Naive B cell (primary cell): ENCODE measurements at regions not wholly inside any gene's neighbourhood (a gene's known extent, or its start where the extent isn't known, plus 50 kb on each side); places are given as distances from the start of the nearest gene placed in this dataset.
A peak's percentile ranks its signal among the peaks of the same experiment; 100 is the strongest.

Experiments used
- ATAC-seq, 2 donors: fragments of 150-1000 bp; cut with Tn5 transposase; 2 replicates each; pipeline ENCODE4 v1.10.0; 2021; ENCODE audit warnings: low read depth in 2 of 2, mild to moderate bottlenecking in 2 of 2, moderate library complexity in 2 of 2
- DNase-seq: peaks from one replicate; pipeline ENCODE4 v3.0.0; 2022
- H3K27ac Mint-ChIP-seq, 6 donors: one replicate each; pipeline ENCODE4 v1.8.0; 2020 to 2022; ENCODE audit warnings: mild to moderate bottlenecking in 6 of 6, mixed read lengths in 6 of 6, moderate library complexity in 5 of 6, inconsistent platforms in 2 of 6
- H3K27me3 Mint-ChIP-seq, 3 donors: one replicate each; pipeline ENCODE4 v1.8.0; 2021 to 2022; ENCODE audit warnings: mixed read lengths in 3 of 3, mild to moderate bottlenecking in 1 of 3
- H3K36me3 Mint-ChIP-seq, 2 donors: one replicate each; pipeline ENCODE4 v1.8.0; 2020 to 2022; ENCODE audit warnings: mixed read lengths in 2 of 2, inconsistent platforms in 1 of 2, mild to moderate bottlenecking in 1 of 2
- H3K4me1 Mint-ChIP-seq, 3 donors: one replicate each; pipeline ENCODE4 v1.8.0; 2020 to 2022; ENCODE audit warnings: mixed read lengths in 3 of 3, inconsistent platforms in 1 of 3, mild to moderate bottlenecking in 1 of 3, moderate library complexity in 1 of 3
- H3K4me3 Mint-ChIP-seq, 8 donors: one replicate each; pipeline ENCODE4 v1.8.0; 2020 to 2022; ENCODE audit warnings: mild to moderate bottlenecking in 8 of 8, mixed read lengths in 8 of 8, moderate library complexity in 8 of 8, inconsistent platforms in 2 of 8
- H3K9me3 Mint-ChIP-seq, 7 donors: one replicate each; pipeline ENCODE4 v1.8.0; 2020 to 2022; ENCODE audit warnings: mixed read lengths in 7 of 7, mild to moderate bottlenecking in 5 of 7, inconsistent platforms in 2 of 7, moderate library complexity in 1 of 7

GRCh38 chr20:12815778-12816408 lies 192.9 kb upstream of the SPTLC3 start:
- no peak overlapping the region for H3K4me3 Mint-ChIP-seq
- ATAC-seq (no peak), DNase-seq (no peak)
- H3K27me3 Mint-ChIP-seq: no peaks in the 10 kb centered on the region
- peaks cover 2 to 18% (median 8%) of the 10 kb centered on the region in 7 donors for H3K9me3 Mint-ChIP-seq
- no peak overlapping the region for H3K27ac Mint-ChIP-seq
- H3K4me1 Mint-ChIP-seq: no peaks in the 10 kb centered on the region
- H3K36me3 Mint-ChIP-seq: no peaks in the 10 kb centered on the region

GRCh38 chr20:12821249-12821648 lies 187.5 kb upstream of the SPTLC3 start:
- no peaks in the 10 kb centered on the region for H3K27me3 Mint-ChIP-seq
- no peak for ATAC-seq
- no peak overlapping the region for H3K27ac Mint-ChIP-seq
- H3K36me3 Mint-ChIP-seq: no peaks in the 10 kb centered on the region
- DNase-seq: no peak
- no peak overlapping the region for H3K4me3 Mint-ChIP-seq
- H3K9me3 Mint-ChIP-seq: peaks cover 0 to 10% (median 0%) of the 10 kb centered on the region in 7 donors
- H3K4me1 Mint-ChIP-seq: no peaks in the 10 kb centered on the region

- H3K27me3 Mint-ChIP-seq: no peaks in the 10 kb centered on the region
- no peak overlapping the region for H3K4me3 Mint-ChIP-seq
- H3K27ac Mint-ChIP-seq: no peak overlapping the region
- no peak for DNase-seq
- H3K4me1 Mint-ChIP-seq: no peaks in the 10 kb centered on the region
- H3K36me3 Mint-ChIP-seq: no peaks in the 10 kb centered on the region
- peaks cover 0 to 6% (median 0%) of the 10 kb centered on the region in 7 donors for H3K9me3 Mint-ChIP-seq
- no peak for ATAC-seq
Measured at GRCh38 chr20:12823734-12824133, 185.0 kb upstream of the SPTLC3 start.

DNA sequence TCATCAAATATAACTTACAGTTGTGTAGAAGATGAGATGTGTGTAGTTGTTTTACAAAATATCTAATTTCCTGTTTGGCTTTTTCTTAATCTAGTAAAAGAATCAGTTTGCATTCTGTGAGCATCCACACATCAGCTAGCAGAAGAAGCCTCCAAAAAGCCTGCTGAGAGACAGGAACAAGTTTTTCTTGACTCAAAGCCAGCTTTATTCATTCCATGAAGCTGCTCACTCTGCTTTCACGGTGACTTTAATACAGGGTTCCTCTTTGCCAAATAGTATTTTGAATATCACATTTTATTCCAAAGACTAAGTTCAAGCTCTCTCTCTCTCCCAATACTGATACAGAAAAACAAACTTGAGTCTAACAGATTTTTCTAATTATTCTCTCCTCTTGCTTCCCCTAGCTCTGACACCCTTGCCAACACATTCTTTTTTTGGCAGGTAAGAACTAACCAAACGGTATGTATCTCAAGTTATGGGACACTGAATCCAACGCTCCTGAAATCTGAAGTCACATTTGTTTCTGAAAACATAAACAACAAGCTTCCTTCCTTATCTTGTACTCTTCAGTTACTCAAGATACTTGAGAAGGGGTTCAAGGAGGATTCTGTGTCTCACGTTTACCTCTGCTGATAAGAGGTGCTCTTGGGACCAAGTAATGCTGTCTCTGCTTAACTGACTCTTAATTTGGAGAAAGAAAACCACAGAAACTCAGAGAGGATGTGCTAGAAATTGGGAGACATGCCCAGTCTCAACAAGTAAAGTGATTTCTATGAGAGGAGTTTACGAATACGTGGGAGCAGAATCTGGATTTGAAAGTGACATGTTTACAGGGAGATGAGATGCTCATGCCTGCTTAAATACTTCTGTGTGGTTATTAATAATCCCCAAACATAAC lies 184.2 kb upstream of the SPTLC3 start:
- H3K27me3 Mint-ChIP-seq: no peaks in the 10 kb centered on the region
- DNase-seq (no peak), ATAC-seq (no peak)
- peaks cover 0 to 6% (median 0%) of the 10 kb centered on the region in 7 donors for H3K9me3 Mint-ChIP-seq
- H3K36me3 Mint-ChIP-seq: no peaks in the 10 kb centered on the region
- H3K4me1 Mint-ChIP-seq: no peaks in the 10 kb centered on the region
- peak overlapping the region in 1 of 6 donors; percentile 2 for H3K27ac Mint-ChIP-seq
- no peak overlapping the region for H3K4me3 Mint-ChIP-seq

GRCh38 chr20:12825226-12825595 lies 183.6 kb upstream of the SPTLC3 start:
- ATAC-seq: no peak
- no peak overlapping the region for H3K4me3 Mint-ChIP-seq
- no peaks in the 10 kb centered on the region for H3K36me3 Mint-ChIP-seq
- no peak for DNase-seq
- H3K4me1 Mint-ChIP-seq: no peaks in the 10 kb centered on the region
- no peak overlapping the region for H3K27ac Mint-ChIP-seq
- H3K27me3 Mint-ChIP-seq: no peaks in the 10 kb centered on the region
- H3K9me3 Mint-ChIP-seq: peaks cover 0 to 6% (median 0%) of the 10 kb centered on the region in 7 donors

- Mint-ChIP-seq H3K9me3 (peaks cover 0 to 3% (median 0%) of the 10 kb centered on the region in 7 donors), H3K27me3 (no peaks in the 10 kb centered on the region), H3K36me3 (no peaks in the 10 kb centered on the region), H3K4me3 (no peak overlapping the region), H3K4me1 (no peaks in the 10 kb centered on the region), H3K27ac (no peak overlapping the region)
- ATAC-seq (no peak), DNase-seq (no peak)
Measured at GRCh38 chr20:12827816-12828385, 180.9 kb upstream of the SPTLC3 start.

DNA sequence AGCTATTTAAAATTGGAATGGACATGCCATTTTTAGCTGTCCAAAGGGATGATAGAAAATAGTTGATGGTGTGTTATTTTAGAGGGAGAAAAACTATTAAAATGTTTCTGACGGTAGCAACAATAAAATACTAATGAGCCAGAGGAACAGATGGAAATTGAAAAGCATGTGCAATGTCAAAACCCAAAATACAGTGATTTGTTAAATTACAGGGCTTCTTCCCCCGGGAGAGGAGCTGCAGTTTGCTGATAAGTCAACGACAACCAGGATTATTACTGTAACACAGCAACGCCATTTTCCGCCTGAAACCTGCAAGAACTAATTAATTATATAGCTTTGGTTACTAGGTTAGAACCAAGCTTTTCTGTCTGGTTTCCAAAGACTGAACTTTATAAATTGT lies 179.6 kb upstream of the SPTLC3 start:
- H3K4me1 Mint-ChIP-seq: no peaks in the 10 kb centered on the region
- DNase-seq (no peak), ATAC-seq (no peak)
- H3K9me3 Mint-ChIP-seq: no peaks in the 10 kb centered on the region
- H3K27me3 Mint-ChIP-seq: no peaks in the 10 kb centered on the region
- H3K4me3 Mint-ChIP-seq: no peak overlapping the region
- H3K27ac Mint-ChIP-seq: no peak overlapping the region
- no peaks in the 10 kb centered on the region for H3K36me3 Mint-ChIP-seq

GRCh38 chr20:12833861-12834260 lies 174.9 kb upstream of the SPTLC3 start:
- no peak overlapping the region for H3K4me3 Mint-ChIP-seq
- H3K27me3 Mint-ChIP-seq: no peaks in the 10 kb centered on the region
- H3K4me1 Mint-ChIP-seq: no peaks in the 10 kb centered on the region
- no peak overlapping the region for H3K27ac Mint-ChIP-seq
- DNase-seq (no peak), ATAC-seq (no peak)
- H3K36me3 Mint-ChIP-seq: no peaks in the 10 kb centered on the region
- H3K9me3 Mint-ChIP-seq: no peaks in the 10 kb centered on the region

GRCh38 chr20:12835999-12836398 lies 172.8 kb upstream of the SPTLC3 start:
- H3K27me3 Mint-ChIP-seq: no peaks in the 10 kb centered on the region
- no peak overlapping the region for H3K4me3 Mint-ChIP-seq
- H3K9me3 Mint-ChIP-seq: no peaks in the 10 kb centered on the region
- ATAC-seq (no peak), DNase-seq (no peak)
- no peaks in the 10 kb centered on the region for H3K4me1 Mint-ChIP-seq
- no peaks in the 10 kb centered on the region for H3K36me3 Mint-ChIP-seq
- H3K27ac Mint-ChIP-seq: no peak overlapping the region

DNA sequence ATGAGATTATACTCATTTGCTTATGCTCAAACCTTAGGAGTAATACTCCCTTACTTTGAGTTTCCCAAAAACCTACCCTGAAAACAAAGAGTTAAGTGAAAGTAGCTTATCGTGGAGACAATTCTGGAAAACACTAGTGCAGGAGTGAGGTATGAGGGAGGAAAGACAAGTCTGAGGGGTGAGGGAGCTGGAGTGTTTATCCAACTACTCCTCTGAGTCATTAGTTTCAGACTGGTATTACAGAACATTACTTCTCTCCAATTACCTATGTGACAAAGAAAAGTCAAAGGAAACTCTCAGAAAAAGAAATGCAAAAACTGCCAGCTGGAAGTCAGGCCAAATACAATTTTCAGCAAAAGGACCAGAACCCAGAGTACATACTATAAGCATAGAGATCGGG lies 171.1 kb upstream of the SPTLC3 start:
- no peak for DNase-seq
- ATAC-seq: no peak
- no peaks in the 10 kb centered on the region for H3K36me3 Mint-ChIP-seq
- no peaks in the 10 kb centered on the region for H3K9me3 Mint-ChIP-seq
- H3K27ac Mint-ChIP-seq: no peak overlapping the region
- no peaks in the 10 kb centered on the region for H3K27me3 Mint-ChIP-seq
- no peaks in the 10 kb centered on the region for H3K4me1 Mint-ChIP-seq
- no peak overlapping the region for H3K4me3 Mint-ChIP-seq

DNA sequence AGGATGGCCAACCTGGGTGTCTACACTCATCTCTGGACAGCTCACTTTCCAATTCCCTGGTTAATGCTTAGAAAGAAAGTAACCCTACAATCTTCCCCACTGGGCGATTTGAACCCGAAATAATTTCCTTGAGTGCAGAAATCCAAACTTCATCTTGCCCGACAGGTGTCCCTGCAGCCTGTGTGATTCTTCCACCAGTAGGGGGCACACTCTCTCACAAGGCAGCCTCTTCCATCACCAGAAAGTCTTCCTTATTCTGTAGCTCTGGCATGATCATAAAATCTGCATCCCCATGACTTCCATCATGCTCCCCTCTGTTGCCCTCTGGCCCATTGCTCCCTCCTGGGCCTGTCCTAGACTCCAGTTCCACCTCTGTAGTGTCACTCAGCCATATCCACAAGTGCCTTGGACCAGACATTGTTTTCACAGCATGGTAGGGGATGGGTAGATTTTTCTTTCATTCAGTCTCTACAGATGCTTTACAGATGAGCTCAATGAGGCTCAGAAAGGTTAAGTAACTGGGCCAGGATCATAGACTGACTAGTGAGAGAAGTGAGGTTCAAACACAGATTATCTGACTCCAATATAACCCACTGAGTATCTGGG lies 170.4 kb upstream of the SPTLC3 start:
- ATAC-seq (no peak), DNase-seq (no peak)
- Mint-ChIP-seq H3K4me1 (no peaks in the 10 kb centered on the region), H3K4me3 (peak overlapping the region in 1 of 8 donors; percentile 12), H3K9me3 (no peaks in the 10 kb centered on the region), H3K27ac (no peak overlapping the region), H3K36me3 (no peaks in the 10 kb centered on the region), H3K27me3 (no peaks in the 10 kb centered on the region)

- no peak for DNase-seq
- no peaks in the 10 kb centered on the region for H3K4me1 Mint-ChIP-seq
- H3K27ac Mint-ChIP-seq: no peak overlapping the region
- peaks cover 0 to 5% (median 0%) of the 10 kb centered on the region in 7 donors for H3K9me3 Mint-ChIP-seq
- no peak overlapping the region for H3K4me3 Mint-ChIP-seq
- H3K36me3 Mint-ChIP-seq: no peaks in the 10 kb centered on the region
- H3K27me3 Mint-ChIP-seq: no peaks in the 10 kb centered on the region
- no peak for ATAC-seq
Measured at GRCh38 chr20:12847872-12848271, 160.9 kb upstream of the SPTLC3 start.

DNA sequence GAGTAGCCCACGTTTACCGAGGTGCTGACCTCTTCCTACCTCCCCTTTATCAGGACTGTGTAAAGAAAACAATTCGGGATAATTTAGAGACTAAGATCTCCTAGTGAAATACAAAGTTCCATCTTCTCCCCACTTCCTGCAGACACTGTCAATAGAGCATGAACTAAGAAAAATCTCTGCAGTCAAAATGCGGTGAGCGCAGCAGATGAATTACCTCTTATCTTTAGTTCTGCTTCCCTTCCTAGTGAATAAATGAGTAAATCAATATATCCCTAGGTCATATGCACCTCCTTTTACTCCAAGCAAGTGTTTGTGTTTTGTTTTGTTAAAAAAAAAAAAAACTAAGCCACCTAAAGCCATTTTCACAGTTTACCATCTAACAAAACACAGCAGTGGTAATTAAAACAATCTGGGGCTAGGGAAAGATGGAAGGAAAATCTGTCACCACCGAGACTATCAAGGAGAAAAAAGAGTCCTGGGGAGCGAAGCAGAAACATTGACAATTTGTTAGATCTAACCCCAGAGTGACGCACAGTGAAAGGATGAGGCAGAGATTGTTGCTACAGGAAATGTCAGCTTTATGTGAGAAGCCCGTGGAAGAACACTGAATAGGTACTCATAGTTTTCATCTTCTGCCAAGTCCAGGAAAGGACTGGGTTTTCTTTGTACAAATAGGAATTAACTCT lies 159.4 kb upstream of the SPTLC3 start:
- no peaks in the 10 kb centered on the region for H3K36me3 Mint-ChIP-seq

More for the DNA sequence above, 159.4 kb upstream of the SPTLC3 start:
- no peak for DNase-seq
- Mint-ChIP-seq H3K4me3 (no peak overlapping the region), H3K27me3 (no peaks in the 10 kb centered on the region), H3K4me1 (no peaks in the 10 kb centered on the region), H3K9me3 (peaks cover 0 to 19% (median 0%) of the 10 kb centered on the region in 7 donors), H3K27ac (no peak overlapping the region)
- ATAC-seq: no peak
